ENCODE measurements at regions not wholly inside any gene's neighbourhood (a gene's known extent, or its start where the extent isn't known, plus 50 kb on each side); places are given as distances from the start of the nearest gene placed in this dataset.

DNA sequence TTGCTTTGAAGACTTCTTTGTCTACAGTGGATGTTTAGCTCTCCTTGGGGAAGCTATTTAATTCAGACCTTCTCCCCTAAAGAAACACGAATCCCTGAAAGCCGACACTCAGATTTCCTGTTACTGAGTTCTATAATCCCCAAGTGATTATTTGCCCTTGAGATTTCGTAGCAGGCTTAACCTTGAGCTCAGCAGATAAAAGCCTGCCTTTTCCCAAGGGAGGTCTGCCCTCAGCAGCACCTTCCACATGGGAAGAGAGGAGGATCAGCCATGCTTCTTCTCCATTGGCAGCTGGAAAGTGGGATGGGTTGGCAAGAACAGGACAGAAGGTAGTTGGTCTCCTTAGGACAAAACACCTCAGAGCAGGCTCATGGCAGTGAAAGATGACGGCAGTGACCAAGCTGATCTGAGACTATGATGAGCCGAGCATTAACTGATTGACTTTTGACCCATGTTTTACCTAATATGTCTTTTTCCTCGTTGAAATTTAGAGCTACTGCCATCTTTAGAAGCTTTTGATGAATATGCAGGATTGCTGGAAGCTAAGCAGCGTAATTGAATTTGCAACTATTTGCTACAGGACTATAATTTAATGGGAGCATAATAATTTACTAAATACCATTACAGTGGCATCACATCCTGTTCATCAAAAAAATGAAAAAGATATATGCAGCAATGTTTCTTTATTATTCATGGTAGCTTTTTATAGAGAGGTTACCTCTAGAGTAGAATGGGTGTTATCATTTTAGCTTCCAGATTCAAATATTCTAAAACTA is 511.1 kb upstream of the ID2 start:
- TF ChIP-seq POLR2AphosphoS5 (IDR thresholded peaks at IDR 0.05) (no peak), CTCF (IDR thresholded peaks at IDR 0.05; ENCODE audit: poor library complexity, severe bottlenecking) (no peak), EZH2 (IDR thresholded peaks at IDR 0.05; ENCODE audit: borderline replicate concordance, insufficient read depth, low read length, poor library complexity, severe bottlenecking) (no peak), EP300 (conservative IDR thresholded peaks at IDR 0.05; ENCODE audit: poor library complexity, severe bottlenecking) (no peak), SMC3 (conservative IDR thresholded peaks at IDR 0.05; ENCODE audit: poor library complexity) (no peak), MXI1 (conservative IDR thresholded peaks at IDR 0.05; ENCODE audit: poor library complexity, severe bottlenecking) (no peak), RAD21 (conservative IDR thresholded peaks at IDR 0.05) (no peak)
- TF ChIP-seq, protein P1, sequence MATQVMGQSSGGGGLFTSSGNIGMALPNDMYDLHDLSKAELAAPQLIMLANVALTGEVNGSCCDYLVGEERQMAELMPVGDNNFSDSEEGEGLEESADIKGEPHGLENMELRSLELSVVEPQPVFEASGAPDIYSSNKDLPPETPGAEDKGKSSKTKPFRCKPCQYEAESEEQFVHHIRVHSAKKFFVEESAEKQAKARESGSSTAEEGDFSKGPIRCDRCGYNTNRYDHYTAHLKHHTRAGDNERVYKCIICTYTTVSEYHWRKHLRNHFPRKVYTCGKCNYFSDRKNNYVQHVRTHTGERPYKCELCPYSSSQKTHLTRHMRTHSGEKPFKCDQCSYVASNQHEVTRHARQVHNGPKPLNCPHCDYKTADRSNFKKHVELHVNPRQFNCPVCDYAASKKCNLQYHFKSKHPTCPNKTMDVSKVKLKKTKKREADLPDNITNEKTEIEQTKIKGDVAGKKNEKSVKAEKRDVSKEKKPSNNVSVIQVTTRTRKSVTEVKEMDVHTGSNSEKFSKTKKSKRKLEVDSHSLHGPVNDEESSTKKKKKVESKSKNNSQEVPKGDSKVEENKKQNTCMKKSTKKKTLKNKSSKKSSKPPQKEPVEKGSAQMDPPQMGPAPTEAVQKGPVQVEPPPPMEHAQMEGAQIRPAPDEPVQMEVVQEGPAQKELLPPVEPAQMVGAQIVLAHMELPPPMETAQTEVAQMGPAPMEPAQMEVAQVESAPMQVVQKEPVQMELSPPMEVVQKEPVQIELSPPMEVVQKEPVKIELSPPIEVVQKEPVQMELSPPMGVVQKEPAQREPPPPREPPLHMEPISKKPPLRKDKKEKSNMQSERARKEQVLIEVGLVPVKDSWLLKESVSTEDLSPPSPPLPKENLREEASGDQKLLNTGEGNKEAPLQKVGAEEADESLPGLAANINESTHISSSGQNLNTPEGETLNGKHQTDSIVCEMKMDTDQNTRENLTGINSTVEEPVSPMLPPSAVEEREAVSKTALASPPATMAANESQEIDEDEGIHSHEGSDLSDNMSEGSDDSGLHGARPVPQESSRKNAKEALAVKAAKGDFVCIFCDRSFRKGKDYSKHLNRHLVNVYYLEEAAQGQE (IDR thresholded peaks at IDR 0.05; ENCODE audit: borderline replicate concordance), result no peak

All from neural cell (in vitro differentiated cells).